HEK293 (cell line): ENCODE measurements at regions not wholly inside any gene's neighbourhood (a gene's known extent, or its start where the extent isn't known, plus 50 kb on each side); places are given as distances from the start of the nearest gene placed in this dataset.

Source experiments
- CTCF ChIA-PET: fragments of 350-600 bp; formaldehyde crosslinking; extraction: SDS; loops from one replicate; lab custom pipeline; 2021; ENCODE audit warnings: antibody characterized with exemption; lab: Yijun Ruan, JAX
- POLR2A ChIA-PET: fragments of 300-600 bp; formaldehyde crosslinking; extraction: SDS; loops from one replicate; lab custom pipeline; 2020; ENCODE audit warnings: antibody characterized with exemption, inconsistent platforms; lab: Yijun Ruan, JAX
- H3K27ac ChIP-seq: fragments of 200-500 bp; sonication (Bioruptor generic); 2 replicates; pipeline ENCODE4 v1.5.1; 2014; ENCODE audit warnings: low read depth, low read length, control low read depth, inconsistent platforms; ENCODE audit errors: extremely low read depth
- H3K36me3 ChIP-seq, 2 experiments: fragments of 200-500 bp in 1 of 2; sonication (Bioruptor generic) in 1 of 2; 1 replicate in 1 of 2; 2 replicates in 1 of 2; pipeline ENCODE4 v1.5.1; 2014 to 2017; ENCODE audit warnings: inconsistent platforms in 2 of 2, low read length in 2 of 2; ENCODE audit not compliant: control insufficient read depth in 2 of 2, insufficient read depth in 1 of 2
- H3K4me1 ChIP-seq: fragments of 200-500 bp; sonication (Bioruptor generic); 2 replicates; pipeline ENCODE4 v1.5.1; 2014; ENCODE audit warnings: mild to moderate bottlenecking, low read length, inconsistent platforms; ENCODE audit not compliant: control insufficient read depth, insufficient read depth
- H3K4me3 ChIP-seq: 2 replicates; pipeline ENCODE4 v1.5.1; 2011; ENCODE audit warnings: low read depth, mild to moderate bottlenecking, control low read depth, low read length, moderate library complexity
- H3K9me3 ChIP-seq: fragments of 200-500 bp; sonication (Bioruptor generic); 2 replicates; pipeline ENCODE4 v1.5.1; 2014; ENCODE audit warnings: low read depth, low read length, inconsistent platforms; ENCODE audit not compliant: control insufficient read depth, insufficient read depth
- ATF2 ChIP-seq: fragments of 450-650 bp; formaldehyde crosslinking; IDR thresholded peaks from 2 replicates; pipeline ENCODE4 v1.5.1; 2016; ENCODE audit warnings: missing biosample characterization, missing genetic modification characterization, low read depth
- PRDM2 ChIP-seq: fragments of 450-650 bp; formaldehyde crosslinking; IDR thresholded peaks from 2 replicates; pipeline ENCODE4 v1.5.1; 2016; ENCODE audit warnings: missing biosample characterization, missing genetic modification characterization, borderline replicate concordance
- YY1 ChIP-seq: fragments of 450-650 bp; formaldehyde crosslinking; IDR thresholded peaks from 2 replicates; pipeline ENCODE4 v1.5.1; 2018; ENCODE audit warnings: missing biosample characterization, missing genetic modification characterization
- ZBTB1 ChIP-seq: fragments of 450-650 bp; formaldehyde crosslinking; IDR thresholded peaks from 2 replicates; pipeline ENCODE4 v1.5.1; 2016; ENCODE audit warnings: missing biosample characterization, missing genetic modification characterization
- ZBTB49 ChIP-seq: fragments of 450-650 bp; formaldehyde crosslinking; IDR thresholded peaks from 2 replicates; pipeline ENCODE4 v1.5.1; 2016; ENCODE audit warnings: missing biosample characterization, missing genetic modification characterization, low read depth
- ZBTB7A ChIP-seq: fragments of 450-650 bp; formaldehyde crosslinking; IDR thresholded peaks from 2 replicates; pipeline ENCODE4 v1.5.1; 2016; ENCODE audit warnings: low read depth, missing biosample characterization, missing genetic modification characterization
- ZFHX2 ChIP-seq: fragments of 450-650 bp; formaldehyde crosslinking; conservative IDR thresholded peaks from 2 replicates; pipeline ENCODE4 v1.5.1; 2016; ENCODE audit warnings: missing biosample characterization, missing genetic modification characterization
- ZFP37 ChIP-seq: fragments of 450-650 bp; formaldehyde crosslinking; IDR thresholded peaks from 2 replicates; pipeline ENCODE4 v1.5.1; 2016; ENCODE audit warnings: missing biosample characterization, missing genetic modification characterization
- ZFP41 ChIP-seq: fragments of 450-650 bp; formaldehyde crosslinking; IDR thresholded peaks from 2 replicates; pipeline ENCODE4 v1.5.1; 2016; ENCODE audit warnings: missing biosample characterization, missing genetic modification characterization, borderline replicate concordance
- ZNF114 ChIP-seq: fragments of 450-650 bp; formaldehyde crosslinking; IDR thresholded peaks from 2 replicates; pipeline ENCODE4 v1.5.0; 2017; ENCODE audit warnings: missing biosample characterization, missing genetic modification characterization
- ZNF16 ChIP-seq: fragments of 450-650 bp; formaldehyde crosslinking; IDR thresholded peaks from 2 replicates; pipeline ENCODE4 v1.5.1; 2016; ENCODE audit warnings: low read depth, missing biosample characterization, missing genetic modification characterization
- ZNF223 ChIP-seq: fragments of 450-650 bp; formaldehyde crosslinking; IDR thresholded peaks from 2 replicates; pipeline ENCODE4 v1.5.1; 2016; ENCODE audit warnings: missing biosample characterization, missing genetic modification characterization
- ZNF394 ChIP-seq: fragments of 450-650 bp; formaldehyde crosslinking; IDR thresholded peaks from 2 replicates; pipeline ENCODE4 v1.5.1; 2016; ENCODE audit warnings: missing biosample characterization, missing genetic modification characterization, mild to moderate bottlenecking, moderate library complexity, borderline replicate concordance
- ZNF571 ChIP-seq: fragments of 450-650 bp; formaldehyde crosslinking; IDR thresholded peaks from 2 replicates; pipeline ENCODE4 v1.5.0; 2017; ENCODE audit warnings: missing biosample characterization, missing genetic modification characterization
- ZNF692 ChIP-seq: fragments of 450-650 bp; formaldehyde crosslinking; IDR thresholded peaks from 2 replicates; pipeline ENCODE4 v1.5.1; 2016; ENCODE audit warnings: missing biosample characterization, missing genetic modification characterization
- ZNF707 ChIP-seq: fragments of 450-650 bp; formaldehyde crosslinking; IDR thresholded peaks from 2 replicates; pipeline ENCODE4 v1.5.1; 2016; ENCODE audit warnings: missing biosample characterization, missing genetic modification characterization
- ZNF791 ChIP-seq: fragments of 450-650 bp; formaldehyde crosslinking; IDR thresholded peaks from 2 replicates; pipeline ENCODE4 v1.5.1; 2016; ENCODE audit warnings: missing biosample characterization, missing genetic modification characterization
- ZNF837 ChIP-seq: fragments of 450-650 bp; formaldehyde crosslinking; IDR thresholded peaks from 2 replicates; pipeline ENCODE4 v1.5.1; 2016; ENCODE audit warnings: missing biosample characterization, missing genetic modification characterization

GRCh38 chr16:80337786-80338185, 203.0 kb upstream of the DYNLRB2 start (continued):
- TF ChIP-seq ATF2 (tag by site-specific recombination) = no peak

- Histone ChIP-seq H3K9me3 (no peaks in the 10 kb centered on the region), H3K36me3 (no peaks in the 10 kb centered on the region), H3K4me3 (no peak overlapping the region), H3K4me1 (no peaks in the 10 kb centered on the region), H3K27ac (no peak overlapping the region)
- TF ChIP-seq YY1 (tag by site-specific recombination) (no peak), ZNF837 (tag by site-specific recombination) (no peak), ZNF394 (tag by site-specific recombination) (no peak), ZFP37 (tag by site-specific recombination) (no peak), ZBTB7A (no peak), ZFP41 (tag by site-specific recombination) (no peak), PRDM2 (tag by site-specific recombination) (no peak), ZBTB1 (no peak), ZNF571 (tag by site-specific recombination) (no peak), ZFHX2 (tag by site-specific recombination) (no peak), ZNF707 (no peak), ZNF16 (tag by site-specific recombination) (no peak), ZNF791 (no peak), ZNF114 (tag by site-specific recombination) (no peak), ZNF692 (tag by site-specific recombination) (no peak), ZBTB49 (tag by site-specific recombination) (no peak), ZNF223 (tag by site-specific recombination) (no peak)
- POLR2A ChIA-PET = no interaction called here
- CTCF ChIA-PET = interaction anchor here (0.6 kb wide), 1 partner anchor 594 kb away, joined by 3 read pairs; no protein-coding TSS in a partner anchor
These were observed 210.0 kb upstream of the DYNLRB2 start for GRCh38 chr16:80330803-80331202.
